Omental fat pad (tissue), 3 donors: ENCODE measurements at regions not wholly inside any gene's neighbourhood (a gene's known extent, or its start where the extent isn't known, plus 50 kb on each side); places are given as distances from the start of the nearest gene placed in this dataset.

Experiments
- ATAC-seq: fragments of 150-250 bp; one replicate; pipeline ENCODE4 v1.9.1; 2016; ENCODE audit warnings: mild to moderate bottlenecking, moderate library complexity; ENCODE audit not compliant: low FRiP score
- DNase-seq: peaks from one replicate; pipeline ENCODE4 v3.0.0-alpha.2; 2019; ENCODE audit warnings: low spot score
- CTCF ChIP-seq, 3 donors: fragments of 450-650 bp; IDR thresholded peaks; one replicate each; pipeline ENCODE4 v1.5.1; 2016 to 2017; ENCODE audit warnings: antibody characterized with exemption in 3 of 3, mild to moderate bottlenecking in 3 of 3, moderate library complexity in 2 of 3

- no peak for ATAC-seq
- TF ChIP-seq CTCF (IDR thresholded peaks at IDR 0.05): no peak
- DNase-seq: no peak
These were observed 413.9 kb downstream of the DUSP10 start for GRCh38 chr1:221327954-221328353.

DNA sequence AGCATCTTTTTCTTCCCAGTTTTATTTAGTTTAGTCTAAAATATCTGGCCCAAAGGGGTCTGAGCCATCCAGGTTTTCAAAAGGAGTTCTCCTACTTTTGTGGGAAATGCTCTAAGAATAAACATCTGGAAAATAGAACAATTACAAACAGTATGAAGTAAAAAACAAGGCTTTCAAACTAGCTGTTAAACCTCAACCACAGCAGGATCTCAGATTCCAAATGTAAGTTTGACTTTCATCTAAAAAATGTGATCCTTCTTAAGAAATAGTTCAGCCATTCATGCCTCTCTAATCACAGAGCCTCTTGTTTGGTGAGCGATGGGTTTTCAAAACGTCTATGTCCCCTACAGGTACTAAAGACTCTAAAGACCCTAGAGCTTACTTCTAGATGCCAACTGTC lies 413.5 kb downstream of the DUSP10 start:
- ATAC-seq (no peak), DNase-seq (no peak)
- TF ChIP-seq CTCF (IDR thresholded peaks at IDR 0.05): no peak

- no peak for TF ChIP-seq CTCF (IDR thresholded peaks at IDR 0.05)
- ATAC-seq: no peak
- no peak for DNase-seq
These were observed 410.4 kb downstream of the DUSP10 start for GRCh38 chr1:221331273-221332183.

GRCh38 chr1:221334062-221334461 lies 407.8 kb downstream of the DUSP10 start:
- TF ChIP-seq CTCF (IDR thresholded peaks at IDR 0.05): no peak
- ATAC-seq: no peak
- no peak for DNase-seq

GRCh38 chr1:221335161-221336101 lies 406.5 kb downstream of the DUSP10 start:
- TF ChIP-seq CTCF (IDR thresholded peaks at IDR 0.05): no peak
- DNase-seq (peak; percentile 24), ATAC-seq (peak; percentile 79)

DNA sequence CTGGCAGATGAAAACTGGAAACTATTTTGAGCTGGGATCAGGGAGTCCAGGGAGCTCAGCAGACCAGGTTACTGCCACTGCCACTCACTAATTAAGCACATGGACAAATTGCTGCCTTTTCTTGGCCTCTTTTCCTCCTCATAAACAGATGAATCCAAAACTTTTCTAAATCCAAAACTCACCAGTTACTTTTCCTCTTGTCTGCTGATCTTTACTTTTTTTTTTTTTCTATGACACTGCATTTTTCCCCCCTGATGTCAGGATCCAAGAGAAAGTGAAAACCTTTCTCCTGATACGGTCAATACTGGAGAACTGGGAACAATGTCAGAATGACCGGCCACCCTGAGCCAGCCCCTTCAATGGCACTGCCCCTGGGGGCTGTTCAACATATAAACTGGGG lies 405.8 kb downstream of the DUSP10 start:
- no peak for DNase-seq
- no peak for TF ChIP-seq CTCF (IDR thresholded peaks at IDR 0.05)
- no peak for ATAC-seq
